OCI-LY1 (cell line): ENCODE measurements at regions not wholly inside any gene's neighbourhood (a gene's known extent, or its start where the extent isn't known, plus 50 kb on each side); places are given as distances from the start of the nearest gene placed in this dataset.

Source experiments
- EZH2 ChIP-seq: fragments of 200-600 bp; sonication (generic), shearing (Covaris generic); IDR thresholded peaks from 2 replicates; pipeline ENCODE4 v1.8.0; 2017; ENCODE audit warnings: borderline replicate concordance, mixed run types, mild to moderate bottlenecking, antibody characterized with exemption, low read length, moderate library complexity, mixed read lengths
- TF ChIP-seq, protein P1 (sequence below): fragments of 200-600 bp; sonication (generic), shearing (Covaris generic); IDR thresholded peaks from 2 replicates; pipeline ENCODE4 v1.5.1; 2017; ENCODE audit warnings: mild to moderate bottlenecking, antibody characterized with exemption, low read length, moderate library complexity, mixed read lengths

DNA sequence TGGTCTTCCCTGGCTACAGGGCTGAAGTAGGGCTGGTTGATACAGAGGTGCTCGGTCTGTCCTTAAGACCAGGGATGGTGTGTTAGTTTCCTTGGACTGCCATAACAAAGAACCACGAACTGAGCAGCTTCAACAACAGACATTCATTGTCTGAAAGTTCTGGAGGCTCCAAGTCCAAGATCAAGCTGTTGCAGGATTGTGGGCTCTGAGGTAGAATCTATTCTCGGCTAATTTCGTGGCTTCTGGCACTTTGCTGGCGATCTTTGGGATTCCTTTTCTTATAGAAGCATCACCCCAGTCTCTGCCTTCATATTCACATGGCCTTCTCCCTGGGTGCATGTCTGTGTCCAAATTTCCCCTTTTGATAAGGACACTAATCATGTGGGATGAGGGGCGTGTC, 112.1 kb upstream of the ITGB1 start:
- TF ChIP-seq, protein P1, sequence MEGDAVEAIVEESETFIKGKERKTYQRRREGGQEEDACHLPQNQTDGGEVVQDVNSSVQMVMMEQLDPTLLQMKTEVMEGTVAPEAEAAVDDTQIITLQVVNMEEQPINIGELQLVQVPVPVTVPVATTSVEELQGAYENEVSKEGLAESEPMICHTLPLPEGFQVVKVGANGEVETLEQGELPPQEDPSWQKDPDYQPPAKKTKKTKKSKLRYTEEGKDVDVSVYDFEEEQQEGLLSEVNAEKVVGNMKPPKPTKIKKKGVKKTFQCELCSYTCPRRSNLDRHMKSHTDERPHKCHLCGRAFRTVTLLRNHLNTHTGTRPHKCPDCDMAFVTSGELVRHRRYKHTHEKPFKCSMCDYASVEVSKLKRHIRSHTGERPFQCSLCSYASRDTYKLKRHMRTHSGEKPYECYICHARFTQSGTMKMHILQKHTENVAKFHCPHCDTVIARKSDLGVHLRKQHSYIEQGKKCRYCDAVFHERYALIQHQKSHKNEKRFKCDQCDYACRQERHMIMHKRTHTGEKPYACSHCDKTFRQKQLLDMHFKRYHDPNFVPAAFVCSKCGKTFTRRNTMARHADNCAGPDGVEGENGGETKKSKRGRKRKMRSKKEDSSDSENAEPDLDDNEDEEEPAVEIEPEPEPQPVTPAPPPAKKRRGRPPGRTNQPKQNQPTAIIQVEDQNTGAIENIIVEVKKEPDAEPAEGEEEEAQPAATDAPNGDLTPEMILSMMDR = no peak
- TF ChIP-seq EZH2 = no peak
